ENCODE measurements at regions not wholly inside any gene's neighbourhood (a gene's known extent, or its start where the extent isn't known, plus 50 kb on each side); places are given as distances from the start of the nearest gene placed in this dataset.
"Not testable (repeated sequence)": the region's sequence is repeated elsewhere in the genome, so short reads cannot be mapped to it uniquely, and the experiment has no call there.

- no peak for DNase-seq
Observed at GRCh38 chr20:12847872-12848271, 160.9 kb upstream of the SPTLC3 start.

GRCh38 chr20:12849225-12849910 lies 159.4 kb upstream of the SPTLC3 start:
- no peak for DNase-seq

GRCh38 chr20:12857643-12858042 lies 151.1 kb upstream of the SPTLC3 start:
- not testable (repeated sequence) for DNase-seq

GRCh38 chr20:12860619-12861247 lies 148.0 kb upstream of the SPTLC3 start:
- no peak for DNase-seq

GRCh38 chr20:12869669-12870068 lies 139.1 kb upstream of the SPTLC3 start:
- DNase-seq: no peak

- no peak for DNase-seq
Observed at GRCh38 chr20:12870588-12870987, 138.2 kb upstream of the SPTLC3 start.

GRCh38 chr20:12874933-12875332 lies 133.8 kb upstream of the SPTLC3 start:
- no peak for DNase-seq

- no peak for DNase-seq
Observed at GRCh38 chr20:12875510-12875909, 133.3 kb upstream of the SPTLC3 start.

- DNase-seq: no peak
Observed at GRCh38 chr20:12882832-12883506, 125.8 kb upstream of the SPTLC3 start.

- no peak for DNase-seq
Observed at GRCh38 chr20:12883507-12883885, 125.3 kb upstream of the SPTLC3 start.

GRCh38 chr20:12886618-12887363 lies 122.0 kb upstream of the SPTLC3 start:
- DNase-seq: no peak

- DNase-seq: no peak
Observed at GRCh38 chr20:12891643-12892042, 117.1 kb upstream of the SPTLC3 start.

- no peak for DNase-seq
Observed at GRCh38 chr20:12893019-12893418, 115.8 kb upstream of the SPTLC3 start.

- DNase-seq: no peak
Observed at GRCh38 chr20:12893653-12894052, 115.1 kb upstream of the SPTLC3 start.

- DNase-seq: no peak
Observed at GRCh38 chr20:12894089-12894488, 114.7 kb upstream of the SPTLC3 start.

- no peak for DNase-seq
Observed at GRCh38 chr20:12896180-12896579, 112.6 kb upstream of the SPTLC3 start.

GRCh38 chr20:12902992-12903391 lies 105.8 kb upstream of the SPTLC3 start:
- DNase-seq: no peak

GRCh38 chr20:12906361-12906760 lies 102.4 kb upstream of the SPTLC3 start:
- DNase-seq: no peak

- DNase-seq: no peak
Observed at GRCh38 chr20:12911372-12911771, 97.4 kb upstream of the SPTLC3 start.

GRCh38 chr20:12913781-12914443 lies 94.9 kb upstream of the SPTLC3 start:
- no peak for DNase-seq

- no peak for DNase-seq
Observed at GRCh38 chr20:12914804-12915203, 94.0 kb upstream of the SPTLC3 start.

GRCh38 chr20:12916699-12917098 lies 92.1 kb upstream of the SPTLC3 start:
- no peak for DNase-seq

GRCh38 chr20:12924126-12924525 lies 84.6 kb upstream of the SPTLC3 start:
- no peak for DNase-seq

Measured in NCI-H748 treated with DMSO at 0.1 percent for 48 hours (cell line).